ENCODE measurements at regions not wholly inside any gene's neighbourhood (a gene's known extent, or its start where the extent isn't known, plus 50 kb on each side); places are given as distances from the start of the nearest gene placed in this dataset.

DNA sequence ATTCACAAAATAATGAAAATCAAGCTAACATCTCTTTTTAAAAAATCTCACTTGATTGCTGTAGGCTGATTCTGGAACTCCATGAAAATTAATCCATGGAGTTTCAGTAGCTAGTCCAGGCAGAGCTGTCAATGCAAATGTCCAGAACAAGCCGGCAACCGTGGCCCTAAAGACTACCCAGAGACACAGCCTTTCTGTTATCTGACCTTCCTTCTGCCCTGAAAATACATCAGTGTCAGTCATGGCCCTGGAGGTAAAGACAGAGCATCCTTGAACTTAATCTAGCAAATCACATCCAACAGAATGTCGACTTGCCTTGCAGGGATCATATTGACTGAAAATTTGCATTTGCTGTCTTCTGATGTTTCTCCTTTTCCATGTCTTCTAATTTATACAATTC lies 887.4 kb upstream of the B3GALT2 start:
- TF ChIP-seq, protein P1, sequence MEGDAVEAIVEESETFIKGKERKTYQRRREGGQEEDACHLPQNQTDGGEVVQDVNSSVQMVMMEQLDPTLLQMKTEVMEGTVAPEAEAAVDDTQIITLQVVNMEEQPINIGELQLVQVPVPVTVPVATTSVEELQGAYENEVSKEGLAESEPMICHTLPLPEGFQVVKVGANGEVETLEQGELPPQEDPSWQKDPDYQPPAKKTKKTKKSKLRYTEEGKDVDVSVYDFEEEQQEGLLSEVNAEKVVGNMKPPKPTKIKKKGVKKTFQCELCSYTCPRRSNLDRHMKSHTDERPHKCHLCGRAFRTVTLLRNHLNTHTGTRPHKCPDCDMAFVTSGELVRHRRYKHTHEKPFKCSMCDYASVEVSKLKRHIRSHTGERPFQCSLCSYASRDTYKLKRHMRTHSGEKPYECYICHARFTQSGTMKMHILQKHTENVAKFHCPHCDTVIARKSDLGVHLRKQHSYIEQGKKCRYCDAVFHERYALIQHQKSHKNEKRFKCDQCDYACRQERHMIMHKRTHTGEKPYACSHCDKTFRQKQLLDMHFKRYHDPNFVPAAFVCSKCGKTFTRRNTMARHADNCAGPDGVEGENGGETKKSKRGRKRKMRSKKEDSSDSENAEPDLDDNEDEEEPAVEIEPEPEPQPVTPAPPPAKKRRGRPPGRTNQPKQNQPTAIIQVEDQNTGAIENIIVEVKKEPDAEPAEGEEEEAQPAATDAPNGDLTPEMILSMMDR (IDR thresholded peaks at IDR 0.05), result no peak
- TF ChIP-seq ZFX (IDR thresholded peaks at IDR 0.05; ENCODE audit: borderline replicate concordance), result no peak

All from 22Rv1 (cell line).